ENCODE measurements at regions not wholly inside any gene's neighbourhood (a gene's known extent, or its start where the extent isn't known, plus 50 kb on each side); places are given as distances from the start of the nearest gene placed in this dataset.

GRCh38 chr17:43315858-43316521 lies 82.2 kb upstream of the RNU2-1 start:
- no peaks in the 10 kb centered on the region for H3K36me3 ChIP-seq (ENCODE audit: control insufficient read depth, insufficient read depth, low read length)
- H3K27me3 ChIP-seq (ENCODE audit: control insufficient read depth, insufficient read depth, low read length): no peaks in the 10 kb centered on the region
- POLR2A ChIA-PET: interaction anchor here (0.6 to 1.5 kb wide), 9 partner anchors 23 to 318 kb away, joined by 3 to 24 read pairs (median 4); partner anchors contain the start of gene RPL27
- CTCF ChIA-PET: interaction anchor here (0.8 to 2.1 kb wide), 6 partner anchors 17 to 472 kb away, joined by 3 to 6 read pairs (median 3); no protein-coding TSS in a partner anchor
- no peak overlapping the region for H3K4me3 ChIP-seq (ENCODE audit: low read depth, low read length)
- no peak for TF ChIP-seq CTCF (IDR thresholded peaks at IDR 0.05; ENCODE audit: insufficient read depth, low read depth, low read length)
- no peak for DNase-seq (ENCODE audit: low read depth)

DNA sequence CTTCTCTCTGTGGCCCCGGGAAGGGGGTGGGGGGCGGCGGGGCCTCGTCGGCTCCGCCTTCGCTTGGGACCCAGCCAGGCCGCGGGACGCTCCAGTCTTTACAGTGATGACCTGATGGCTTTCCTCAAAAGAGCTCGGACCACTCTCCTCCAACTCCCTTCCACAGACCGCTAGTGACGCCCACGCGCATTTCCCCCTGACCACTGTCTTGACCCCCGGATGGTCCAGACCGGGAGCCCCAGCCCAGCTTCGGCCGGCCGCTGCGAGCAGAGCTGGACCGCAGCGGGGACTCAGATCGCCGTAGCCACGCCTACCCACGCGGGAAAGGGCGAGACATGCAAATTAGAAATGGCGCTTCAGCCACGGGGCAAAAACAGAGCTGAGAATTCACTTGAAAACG lies 81.6 kb upstream of the RNU2-1 start:
- no peak for TF ChIP-seq CTCF (IDR thresholded peaks at IDR 0.05; ENCODE audit: insufficient read depth, low read depth, low read length)
- ChIA-PET POLR2A (interaction anchor here (0.5 to 1.5 kb wide), 8 partner anchors 45 to 317 kb away, joined by 3 to 24 read pairs (median 6); partner anchors contain the start of gene RPL27), CTCF (interaction anchor here (0.9 to 2.1 kb wide), 5 partner anchors 18 to 472 kb away, joined by 3 to 6 read pairs (median 3); no protein-coding TSS in a partner anchor)
- H3K4me3 ChIP-seq (ENCODE audit: low read depth, low read length): no peak overlapping the region
- no peak for DNase-seq (ENCODE audit: low read depth)
- no peaks in the 10 kb centered on the region for H3K36me3 ChIP-seq (ENCODE audit: control insufficient read depth, insufficient read depth, low read length)
- H3K27me3 ChIP-seq (ENCODE audit: control insufficient read depth, insufficient read depth, low read length): no peaks in the 10 kb centered on the region

DNA sequence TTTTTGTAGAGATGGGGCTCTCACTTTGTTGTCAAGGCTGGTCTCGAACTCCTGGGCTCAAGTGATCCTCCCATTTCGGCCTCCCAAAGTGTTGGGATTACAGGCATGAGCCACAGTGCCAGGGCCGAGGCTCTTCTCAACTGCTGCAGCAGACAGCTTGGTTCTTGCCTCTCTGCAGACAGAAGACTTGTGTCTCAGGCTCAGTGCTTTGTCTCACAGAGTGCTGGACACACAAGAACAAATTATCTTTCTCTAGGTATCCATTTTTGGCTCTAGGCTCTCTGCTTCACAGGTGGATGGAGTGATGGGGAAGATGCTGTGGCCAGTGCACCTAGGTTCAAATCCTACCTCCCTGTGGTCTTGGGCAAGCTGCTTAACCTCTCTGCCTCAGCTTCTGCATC lies 80.8 kb upstream of the RNU2-1 start:
- POLR2A ChIA-PET: interaction anchor here (1.5 kb wide), 1 partner anchor 53 kb away, joined by 24 read pairs; no protein-coding TSS in a partner anchor
- no peak for TF ChIP-seq CTCF (IDR thresholded peaks at IDR 0.05; ENCODE audit: insufficient read depth, low read depth, low read length)
- CTCF ChIA-PET: interaction anchor here (1.2 to 2.1 kb wide), 3 partner anchors 18 to 290 kb away, joined by 3 to 6 read pairs (median 6); no protein-coding TSS in a partner anchor
- H3K4me3 ChIP-seq (ENCODE audit: low read depth, low read length): no peak overlapping the region
- DNase-seq (ENCODE audit: low read depth): no peak
- no peaks in the 10 kb centered on the region for H3K27me3 ChIP-seq (ENCODE audit: control insufficient read depth, insufficient read depth, low read length)
- no peaks in the 10 kb centered on the region for H3K36me3 ChIP-seq (ENCODE audit: control insufficient read depth, insufficient read depth, low read length)

DNA sequence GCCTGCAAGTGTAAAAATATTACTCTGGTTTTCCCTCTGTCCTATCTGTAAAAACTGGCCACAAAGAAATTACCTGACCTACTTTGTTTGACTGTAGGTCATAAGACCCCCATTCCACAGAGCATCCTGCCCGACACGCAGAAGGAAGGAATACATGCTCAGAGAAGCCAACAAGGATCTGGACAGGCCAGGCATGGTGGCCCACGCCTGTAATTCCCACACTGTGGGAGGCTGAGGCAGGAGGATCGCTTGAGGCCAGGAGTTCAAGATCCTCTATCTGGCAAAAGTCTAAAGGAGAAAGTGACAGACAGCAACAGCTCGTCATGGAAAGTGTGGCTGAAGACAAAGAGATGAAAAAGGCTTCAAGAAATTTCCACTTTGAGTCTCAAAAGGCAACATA lies 78.2 kb upstream of the RNU2-1 start:
- Histone ChIP-seq H3K27me3 (ENCODE audit: control insufficient read depth, insufficient read depth, low read length) (no peaks in the 10 kb centered on the region), H3K36me3 (ENCODE audit: control insufficient read depth, insufficient read depth, low read length) (no peaks in the 10 kb centered on the region), H3K4me3 (ENCODE audit: low read depth, low read length) (no peak overlapping the region)
- ChIA-PET POLR2A (no interaction called here), CTCF (no interaction called here)
- TF ChIP-seq CTCF (IDR thresholded peaks at IDR 0.05; ENCODE audit: insufficient read depth, low read depth, low read length): no peak
- no peak for DNase-seq (ENCODE audit: low read depth)

DNA sequence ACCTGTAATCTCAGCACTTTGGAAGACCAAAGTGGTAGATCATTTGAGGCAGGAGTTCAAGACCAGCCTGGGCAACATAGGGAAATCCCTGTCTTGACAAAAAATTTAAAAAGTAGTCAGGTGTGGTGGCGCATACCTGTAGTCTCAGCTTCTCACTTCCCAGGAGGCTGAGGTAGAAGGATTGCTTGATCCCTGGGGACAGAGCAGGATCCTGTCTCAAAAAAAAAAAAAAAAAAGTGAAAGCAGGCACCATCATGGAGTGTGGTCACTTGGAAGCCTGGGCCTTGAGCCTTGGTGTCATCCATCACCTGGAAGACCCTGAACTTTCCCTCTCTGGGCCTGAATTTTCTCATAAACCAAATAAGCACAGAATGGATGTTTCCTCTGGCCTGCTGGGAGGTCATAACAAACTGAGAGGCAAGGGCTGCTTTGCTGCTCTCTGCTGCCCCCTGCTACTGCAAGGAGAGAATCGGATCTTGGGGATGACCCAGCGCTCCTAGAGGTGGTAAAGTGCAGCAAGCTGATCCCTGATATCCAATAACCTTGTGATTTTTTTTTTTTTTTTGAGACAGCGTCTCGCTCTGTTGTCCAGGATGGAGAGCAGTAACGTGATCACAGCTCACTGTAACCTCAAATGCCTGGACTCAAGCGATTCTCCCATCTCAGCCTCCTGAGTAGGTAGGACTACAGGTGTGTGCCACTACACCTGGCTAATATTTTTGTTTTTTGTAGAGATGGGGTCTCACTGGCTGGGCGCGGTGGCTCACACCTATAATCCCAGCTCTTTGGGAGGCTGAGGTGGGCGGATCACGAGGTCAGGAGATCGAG lies 75.9 kb upstream of the RNU2-1 start:
- Histone ChIP-seq H3K4me3 (ENCODE audit: low read depth, low read length) (no peak overlapping the region), H3K36me3 (ENCODE audit: control insufficient read depth, insufficient read depth, low read length) (no peaks in the 10 kb centered on the region), H3K27me3 (ENCODE audit: control insufficient read depth, insufficient read depth, low read length) (no peaks in the 10 kb centered on the region)
- DNase-seq (ENCODE audit: low read depth): no peak
- no peak for TF ChIP-seq CTCF (IDR thresholded peaks at IDR 0.05; ENCODE audit: insufficient read depth, low read depth, low read length)
- CTCF ChIA-PET: interaction anchor here (0.5 to 2.1 kb wide), 12 partner anchors 8 to 285 kb away, joined by 3 to 20 read pairs (median 3); partner anchors contain the start of gene DHX8
- POLR2A ChIA-PET: no interaction called here
